NCI-H526 (cell line): ENCODE measurements at regions not wholly inside any gene's neighbourhood (a gene's known extent, or its start where the extent isn't known, plus 50 kb on each side); places are given as distances from the start of the nearest gene placed in this dataset.
A peak's percentile ranks its signal among the peaks of the same experiment; 100 is the strongest.

Experiments
- DNase-seq, 2 experiments: peaks; one replicate each; lab custom pipeline; 2025; lab: John Stamatoyannopoulos, UW

GRCh38 chr16:64654178-64654577, 467.7 kb downstream of the CDH11 start:
- no peak for DNase-seq

GRCh38 chr16:64648282-64648681, 473.6 kb downstream of the CDH11 start:
- DNase-seq, result no peak

GRCh38 chr16:64641343-64641742, 480.5 kb downstream of the CDH11 start:
- no peak for DNase-seq

- no peak for DNase-seq
These were observed 483.1 kb downstream of the CDH11 start for GRCh38 chr16:64638766-64639165.

- no peak for DNase-seq
These were observed 492.2 kb downstream of the CDH11 start for GRCh38 chr16:64629622-64630021.

- no peak for DNase-seq
These were observed 494.1 kb downstream of the CDH11 start for GRCh38 chr16:64627781-64628180.

- DNase-seq, result peak in 1 of 2 experiments; percentile 0
These were observed 494.6 kb downstream of the CDH11 start for GRCh38 chr16:64627288-64627687.

- DNase-seq, result no peak
These were observed 495.1 kb downstream of the CDH11 start for GRCh38 chr16:64626776-64627175.

GRCh38 chr16:64621616-64622015, 500.2 kb downstream of the CDH11 start:
- no peak for DNase-seq

- DNase-seq, result no peak
These were observed 503.9 kb downstream of the CDH11 start for GRCh38 chr16:64617836-64618476.

- peak in 1 of 2 experiments; percentile 13 for DNase-seq
These were observed 506.1 kb downstream of the CDH11 start for GRCh38 chr16:64615630-64616280.

- DNase-seq, result no peak
These were observed 525.7 kb downstream of the CDH11 start for GRCh38 chr16:64596196-64596595.

GRCh38 chr16:64590513-64590912, 531.4 kb downstream of the CDH11 start:
- DNase-seq, result no peak

GRCh38 chr16:64589836-64590235, 532.0 kb downstream of the CDH11 start:
- no peak for DNase-seq

GRCh38 chr16:64586781-64587180, 535.1 kb downstream of the CDH11 start:
- DNase-seq, result no peak

GRCh38 chr16:64585367-64585766, 536.5 kb downstream of the CDH11 start:
- no peak for DNase-seq

- peak in 1 of 2 experiments; percentile 8 for DNase-seq
These were observed 541.3 kb downstream of the CDH11 start for GRCh38 chr16:64580558-64580957.

GRCh38 chr16:64579712-64580111, 542.2 kb downstream of the CDH11 start:
- no peak for DNase-seq

GRCh38 chr16:64545768-64546167, 576.1 kb downstream of the CDH11 start:
- DNase-seq, result no peak

- DNase-seq, result no peak
These were observed 577.0 kb downstream of the CDH11 start for GRCh38 chr16:64544859-64545258.

GRCh38 chr16:64543441-64543840, 578.4 kb downstream of the CDH11 start:
- DNase-seq, result peak in 1 of 2 experiments; percentile 3

GRCh38 chr16:64543031-64543430, 578.8 kb downstream of the CDH11 start:
- DNase-seq, result no peak

GRCh38 chr16:64542152-64542551, 579.7 kb downstream of the CDH11 start:
- no peak for DNase-seq

GRCh38 chr16:64541621-64542020, 580.2 kb downstream of the CDH11 start:
- DNase-seq, result no peak
